Caco-2 (cell line): ENCODE measurements at regions not wholly inside any gene's neighbourhood (a gene's known extent, or its start where the extent isn't known, plus 50 kb on each side); places are given as distances from the start of the nearest gene placed in this dataset.

Source experiments
- BruUV-seq: library from RNA; stranded (reverse); fragments of 400-500 nt; replicated peaks from 2 replicates; lab custom pipeline; 2021; lab: Mats Ljungman, UMichigan
- CTCF ChIA-PET: fragments of 300-600 bp; sonication (Branson Sonifier 250); formaldehyde crosslinking; loops from one replicate; lab custom pipeline; 2022; ENCODE audit warnings: antibody characterized with exemption; lab: Charles Lee
- POLR2A ChIA-PET: fragments of 300-600 bp; sonication (Branson Sonifier 250); formaldehyde crosslinking; loops from one replicate; lab custom pipeline; 2022; ENCODE audit warnings: antibody characterized with exemption; lab: Charles Lee
- DNase-seq, 2 experiments: peaks; one replicate each; pipeline versions ENCODE4 v3.0.0 to v3.0.0-alpha.2; 2020 to 2022
- H3K27me3 ChIP-seq: replicated peaks from 2 replicates; pipeline ENCODE4 v1.6.0; 2011; ENCODE audit warnings: low read length; ENCODE audit not compliant: control insufficient read depth, insufficient read depth
- H3K36me3 ChIP-seq: 2 replicates; pipeline ENCODE4 v1.5.1; 2011; ENCODE audit warnings: low read length; ENCODE audit not compliant: control insufficient read depth, insufficient read depth
- H3K4me1 ChIP-seq: fragments of 250-450 bp; sonication (Bioruptor Pico); 2 replicates; pipeline ENCODE4 v1.5.1; 2020; ENCODE audit warnings: mild to moderate bottlenecking
- H3K4me3 ChIP-seq: 2 replicates; pipeline ENCODE4 v1.5.1; 2011; ENCODE audit warnings: low read depth, mild to moderate bottlenecking, control low read depth, low read length
- H3K9me3 ChIP-seq: fragments of 250-450 bp; sonication (Bioruptor Pico); 2 replicates; pipeline ENCODE4 v1.5.1; 2020; ENCODE audit warnings: mild to moderate bottlenecking, moderate library complexity
- H3K27ac Mint-ChIP-seq: one replicate; pipeline ENCODE4 v1.8.0; 2022; ENCODE audit warnings: mixed read lengths; ENCODE audit not compliant: unreplicated experiment
- H3K27me3 Mint-ChIP-seq: one replicate; pipeline ENCODE4 v1.8.0; 2022; ENCODE audit warnings: mixed read lengths; ENCODE audit not compliant: insufficient read depth, unreplicated experiment
- H3K36me3 Mint-ChIP-seq: one replicate; pipeline ENCODE4 v1.8.0; 2022; ENCODE audit warnings: mild to moderate bottlenecking, mixed read lengths; ENCODE audit not compliant: insufficient read depth, unreplicated experiment
- H3K4me1 Mint-ChIP-seq: one replicate; pipeline ENCODE4 v1.8.0; 2022; ENCODE audit warnings: low read depth, mixed read lengths; ENCODE audit not compliant: unreplicated experiment
- H3K4me3 Mint-ChIP-seq: one replicate; pipeline ENCODE4 v1.8.0; 2022; ENCODE audit warnings: mild to moderate bottlenecking, moderate library complexity, mixed read lengths; ENCODE audit not compliant: unreplicated experiment
- H3K9me3 Mint-ChIP-seq: one replicate; pipeline ENCODE4 v1.8.0; 2022; ENCODE audit warnings: mixed read lengths; ENCODE audit not compliant: unreplicated experiment
- intact Hi-C: fragments of 100-400 bp; cut with micrococcal nuclease; formaldehyde crosslinking; loops from one replicate; pipeline ENCODE4 v1.10.0; 2022; ENCODE audit not compliant: unreplicated experiment
- TF ChIP-seq, protein P1 (sequence below), 2 experiments: fragments of 200-600 bp in 1 of 2; IDR thresholded peaks; 1 replicate in 1 of 2; 2 replicates in 1 of 2; pipeline versions ENCODE4 v1.5.1 to v1.8.0; 2011 to 2022; ENCODE audit warnings: antibody characterized with exemption in 1 of 2, control low read depth in 1 of 2, inconsistent platforms in 1 of 2, low read depth in 1 of 2, low read length in 1 of 2, mild to moderate bottlenecking in 1 of 2, moderate library complexity in 1 of 2; ENCODE audit not compliant: insufficient read depth in 1 of 2, severe bottlenecking in 1 of 2, unreplicated experiment in 1 of 2

- ChIA-PET CTCF (no interaction called here), POLR2A (no interaction called here)
- TF ChIP-seq, protein P1, sequence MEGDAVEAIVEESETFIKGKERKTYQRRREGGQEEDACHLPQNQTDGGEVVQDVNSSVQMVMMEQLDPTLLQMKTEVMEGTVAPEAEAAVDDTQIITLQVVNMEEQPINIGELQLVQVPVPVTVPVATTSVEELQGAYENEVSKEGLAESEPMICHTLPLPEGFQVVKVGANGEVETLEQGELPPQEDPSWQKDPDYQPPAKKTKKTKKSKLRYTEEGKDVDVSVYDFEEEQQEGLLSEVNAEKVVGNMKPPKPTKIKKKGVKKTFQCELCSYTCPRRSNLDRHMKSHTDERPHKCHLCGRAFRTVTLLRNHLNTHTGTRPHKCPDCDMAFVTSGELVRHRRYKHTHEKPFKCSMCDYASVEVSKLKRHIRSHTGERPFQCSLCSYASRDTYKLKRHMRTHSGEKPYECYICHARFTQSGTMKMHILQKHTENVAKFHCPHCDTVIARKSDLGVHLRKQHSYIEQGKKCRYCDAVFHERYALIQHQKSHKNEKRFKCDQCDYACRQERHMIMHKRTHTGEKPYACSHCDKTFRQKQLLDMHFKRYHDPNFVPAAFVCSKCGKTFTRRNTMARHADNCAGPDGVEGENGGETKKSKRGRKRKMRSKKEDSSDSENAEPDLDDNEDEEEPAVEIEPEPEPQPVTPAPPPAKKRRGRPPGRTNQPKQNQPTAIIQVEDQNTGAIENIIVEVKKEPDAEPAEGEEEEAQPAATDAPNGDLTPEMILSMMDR (IDR thresholded peaks at IDR 0.05; ENCODE audit: insufficient read depth in 1 of 2, low read depth in 1 of 2, low read length in 1 of 2, severe bottlenecking in 1 of 2, unreplicated experiment in 1 of 2) = no peak
- BruUV-seq = no TSS peak
- DNase-seq = no peak
- Histone ChIP-seq H3K4me3 (no peak overlapping the region), H3K27me3 (no peaks in the 10 kb centered on the region), H3K9me3 (no peaks in the 10 kb centered on the region), H3K36me3 (no peaks in the 10 kb centered on the region), H3K4me1 (no peaks in the 10 kb centered on the region)
- H3K4me1 Mint-ChIP-seq = no peaks in the 10 kb centered on the region
- no peak overlapping the region for H3K4me3 Mint-ChIP-seq
- H3K9me3 Mint-ChIP-seq = no peaks in the 10 kb centered on the region
- H3K36me3 Mint-ChIP-seq = no peaks in the 10 kb centered on the region
- no peaks in the 10 kb centered on the region for H3K27me3 Mint-ChIP-seq
- intact Hi-C loops = no loop called here
- no peak overlapping the region for H3K27ac Mint-ChIP-seq
Measured at GRCh38 chr11:105388006-105388405, 221.9 kb upstream of the GRIA4 start.

- Histone ChIP-seq H3K27me3 (no peaks in the 10 kb centered on the region), H3K9me3 (no peaks in the 10 kb centered on the region), H3K36me3 (no peaks in the 10 kb centered on the region), H3K4me1 (no peaks in the 10 kb centered on the region), H3K4me3 (no peak overlapping the region)
- intact Hi-C loops = no loop called here
- BruUV-seq = no TSS peak
- Mint-ChIP-seq H3K36me3 (no peaks in the 10 kb centered on the region), H3K4me3 (no peak overlapping the region), H3K27ac (no peak overlapping the region), H3K27me3 (no peaks in the 10 kb centered on the region), H3K9me3 (no peaks in the 10 kb centered on the region), H3K4me1 (no peaks in the 10 kb centered on the region)
- CTCF ChIA-PET = no interaction called here
- no peak for DNase-seq
- TF ChIP-seq, protein P1 (IDR thresholded peaks at IDR 0.05; ENCODE audit: insufficient read depth in 1 of 2, low read depth in 1 of 2, low read length in 1 of 2, severe bottlenecking in 1 of 2, unreplicated experiment in 1 of 2) = no peak
- POLR2A ChIA-PET = no interaction called here
Measured at GRCh38 chr11:105381941-105382340, 227.9 kb upstream of the GRIA4 start.

DNA sequence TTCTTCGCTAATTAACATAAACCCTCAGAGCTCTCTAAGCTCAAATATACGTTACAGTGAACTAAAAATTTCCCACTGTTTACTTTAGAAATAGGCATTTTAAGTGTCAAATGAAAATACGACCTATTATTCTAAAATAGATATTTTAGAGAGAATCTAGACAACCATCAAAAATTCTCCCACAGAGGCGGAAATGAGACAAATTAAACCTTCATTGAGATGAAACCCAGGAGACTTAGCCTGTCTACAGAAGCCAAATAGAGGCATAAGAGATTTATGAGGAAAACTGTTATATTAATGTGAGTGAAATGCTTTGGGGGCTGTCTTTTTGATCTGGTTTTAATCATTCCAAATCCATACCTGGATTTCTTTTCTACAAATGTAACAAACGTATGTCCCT, 232.0 kb upstream of the GRIA4 start:
- Mint-ChIP-seq H3K27ac (no peak overlapping the region), H3K27me3 (no peaks in the 10 kb centered on the region), H3K36me3 (no peaks in the 10 kb centered on the region), H3K4me3 (no peak overlapping the region), H3K9me3 (peaks cover 26% of the 10 kb centered on the region), H3K4me1 (no peaks in the 10 kb centered on the region)
- Histone ChIP-seq H3K27me3 (no peaks in the 10 kb centered on the region), H3K9me3 (no peaks in the 10 kb centered on the region), H3K36me3 (no peaks in the 10 kb centered on the region), H3K4me3 (no peak overlapping the region), H3K4me1 (no peaks in the 10 kb centered on the region)
- POLR2A ChIA-PET = no interaction called here
- intact Hi-C loops = no loop called here
- no TSS peak for BruUV-seq
- TF ChIP-seq, protein P1 (IDR thresholded peaks at IDR 0.05; ENCODE audit: insufficient read depth in 1 of 2, low read depth in 1 of 2, low read length in 1 of 2, severe bottlenecking in 1 of 2, unreplicated experiment in 1 of 2) = no peak
- CTCF ChIA-PET = no interaction called here
- no peak for DNase-seq
